HG03575 (cell line): ENCODE measurements at regions not wholly inside any gene's neighbourhood (a gene's known extent, or its start where the extent isn't known, plus 50 kb on each side); places are given as distances from the start of the nearest gene placed in this dataset.
"Not testable (repeated sequence)": the region's sequence is repeated elsewhere in the genome, so short reads cannot be mapped to it uniquely, and the experiment has no call there.

Experiments used
- ATAC-seq: cut with Tn5 transposase; IDR thresholded peaks from one replicate; pipeline ENCODE4 v1.9.1; 2021; ENCODE audit not compliant: unreplicated experiment, insufficient number of reproducible peaks, low FRiP score; ENCODE audit errors: extremely low read depth

- ATAC-seq, result no peak
These were observed 1972.6 kb downstream of the ARAP2 start for GRCh38 chr4:34271479-34272355.

GRCh38 chr4:34279011-34279410 is 1965.3 kb downstream of the ARAP2 start:
- ATAC-seq, result no peak

GRCh38 chr4:34280131-34280530 is 1964.2 kb downstream of the ARAP2 start:
- no peak for ATAC-seq

- ATAC-seq, result no peak
These were observed 1962.5 kb downstream of the ARAP2 start for GRCh38 chr4:34281826-34282225.

GRCh38 chr4:34289489-34289888 is 1954.8 kb downstream of the ARAP2 start:
- ATAC-seq, result no peak

- no peak for ATAC-seq
These were observed 1954.4 kb downstream of the ARAP2 start for GRCh38 chr4:34289962-34290361.

- ATAC-seq, result no peak
These were observed 1950.9 kb downstream of the ARAP2 start for GRCh38 chr4:34293459-34293858.

DNA sequence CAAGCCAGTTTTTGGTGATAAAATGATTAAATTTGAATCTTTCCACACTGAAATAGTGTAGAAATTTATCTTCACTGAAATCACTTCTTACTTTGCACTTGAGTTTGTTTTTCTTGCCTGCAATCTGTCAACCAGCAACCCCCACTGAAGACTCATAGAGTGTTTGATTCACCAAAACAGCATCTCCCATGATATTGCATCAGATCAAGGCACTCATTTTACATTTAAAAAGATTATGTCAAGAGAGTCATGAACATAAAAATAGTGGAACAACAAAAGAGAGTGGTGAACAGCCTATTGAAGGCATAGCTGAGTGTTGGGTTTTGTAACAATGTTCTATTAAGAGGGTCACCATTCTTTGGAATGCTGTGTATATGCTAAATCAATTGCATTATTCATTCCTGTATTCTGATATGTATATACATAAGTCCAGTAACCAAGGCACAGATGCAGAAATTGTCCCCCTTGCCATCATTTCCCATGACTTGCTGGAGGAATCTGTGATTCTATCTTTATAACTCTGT is 1934.9 kb downstream of the ARAP2 start:
- ATAC-seq, result no peak

DNA sequence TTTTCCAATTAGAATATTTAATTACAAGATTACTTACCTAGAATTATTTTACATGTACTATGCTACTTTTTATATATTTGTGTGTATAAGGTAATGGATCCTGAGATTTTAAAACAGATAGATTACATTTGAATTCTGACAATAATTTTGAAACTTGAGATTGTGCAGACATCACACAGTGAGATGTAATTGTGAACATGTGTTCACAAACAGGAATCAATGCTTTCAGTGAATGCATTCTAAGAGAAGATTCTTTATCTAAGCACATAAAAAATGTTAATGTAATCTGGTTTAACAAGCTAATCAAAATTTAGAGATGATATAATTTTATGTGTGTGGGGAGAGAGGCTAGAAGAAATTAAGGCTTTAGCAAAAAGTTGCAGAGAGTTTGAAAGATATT is 1925.5 kb downstream of the ARAP2 start:
- no peak for ATAC-seq

DNA sequence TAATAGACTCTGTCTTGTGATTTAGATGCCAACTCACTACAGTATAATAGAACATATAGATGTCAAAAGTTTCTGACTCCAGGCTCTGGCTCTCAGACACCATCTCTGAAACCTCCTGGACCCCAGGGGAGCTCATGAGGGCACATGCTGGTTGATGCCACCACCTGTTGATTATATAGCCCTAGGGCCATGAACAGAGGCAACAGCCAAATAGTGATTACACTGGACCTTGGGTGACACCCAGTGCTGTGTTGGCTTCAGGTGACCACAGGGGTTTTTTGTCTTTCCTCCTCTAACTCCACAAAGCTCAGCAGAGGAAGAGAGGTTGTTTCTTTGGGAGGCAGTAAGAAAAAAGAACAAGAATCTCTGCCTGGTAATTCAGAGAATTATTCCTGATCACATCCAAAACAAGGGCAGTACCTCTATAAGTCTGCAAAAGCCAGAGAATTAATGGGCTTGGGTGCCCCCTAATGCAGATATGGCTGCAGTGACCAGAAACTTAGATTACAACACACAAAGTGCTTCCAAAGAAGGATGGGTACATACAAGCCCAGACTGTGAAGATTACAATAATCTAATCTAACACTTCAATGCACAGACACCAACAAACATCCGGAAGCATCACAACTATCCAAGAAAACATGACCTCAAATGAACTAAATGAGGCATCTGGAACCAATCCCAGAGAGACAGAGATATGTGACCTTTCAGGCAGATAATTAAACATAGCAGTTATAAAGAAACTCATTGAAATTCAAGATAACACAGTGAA is 1920.6 kb downstream of the ARAP2 start:
- ATAC-seq, result no peak

GRCh38 chr4:34328939-34329338 is 1915.4 kb downstream of the ARAP2 start:
- no peak for ATAC-seq

DNA sequence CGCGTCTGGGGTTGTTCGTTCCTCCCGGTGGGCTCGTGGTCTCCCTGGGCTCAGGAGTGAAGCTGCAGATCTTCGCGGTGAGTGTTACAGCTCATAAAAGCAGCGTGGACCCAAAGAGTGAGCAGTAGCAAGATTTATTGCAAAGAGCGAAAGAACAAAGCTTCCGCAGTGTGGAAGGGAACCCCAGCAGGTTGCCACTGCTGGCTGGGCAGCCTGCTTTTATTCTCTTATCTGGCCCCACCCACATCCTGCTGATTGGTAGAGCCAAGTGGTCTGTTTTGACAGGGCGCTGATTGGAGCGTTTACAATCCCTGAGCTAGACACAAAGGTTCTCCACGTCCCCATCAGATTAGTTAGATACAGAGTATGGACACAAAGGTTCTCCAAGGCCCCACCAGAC is 1909.2 kb downstream of the ARAP2 start:
- not testable (repeated sequence) for ATAC-seq

GRCh38 chr4:34335556-34335955 is 1908.8 kb downstream of the ARAP2 start:
- ATAC-seq, result not testable (repeated sequence)

DNA sequence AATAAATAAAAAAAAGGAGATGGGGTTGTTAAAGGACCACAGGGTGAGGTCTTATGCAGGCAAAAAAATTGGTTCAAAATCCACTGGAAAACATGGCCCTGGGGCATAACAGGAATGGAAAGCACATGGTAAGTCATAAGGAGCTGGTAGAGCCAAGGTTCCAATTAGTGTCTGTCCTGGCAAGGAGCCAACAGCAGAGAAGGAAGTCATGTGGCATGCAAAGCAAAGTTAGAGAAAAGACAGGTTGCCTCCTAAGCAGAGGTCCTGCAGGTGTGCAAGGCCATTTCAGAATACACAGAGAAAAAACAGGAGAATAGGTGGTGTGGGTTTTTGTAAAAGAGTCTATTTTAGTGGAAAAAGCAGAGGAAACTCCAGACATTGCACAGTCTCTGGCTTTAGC is 1881.7 kb downstream of the ARAP2 start:
- ATAC-seq, result no peak

DNA sequence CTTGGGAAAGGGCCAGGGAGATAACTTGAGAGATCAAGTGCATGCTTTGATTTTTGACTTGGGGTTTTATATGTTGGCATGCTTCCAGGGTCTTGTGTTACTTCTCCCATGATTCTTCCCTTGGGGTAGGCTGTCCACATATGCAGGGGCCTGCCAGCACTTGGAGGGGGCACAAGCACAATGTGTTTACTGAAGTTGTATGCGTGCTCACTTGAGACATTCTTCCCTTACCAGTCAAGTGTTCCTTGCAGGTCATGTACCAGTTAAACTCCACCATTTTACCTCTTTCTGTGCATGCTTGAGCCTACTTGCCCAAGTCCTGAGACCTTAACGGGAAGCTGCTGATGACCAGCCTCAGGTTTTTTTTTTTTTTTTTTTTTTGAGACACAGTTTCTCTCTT is 1880.5 kb downstream of the ARAP2 start:
- ATAC-seq, result no peak

DNA sequence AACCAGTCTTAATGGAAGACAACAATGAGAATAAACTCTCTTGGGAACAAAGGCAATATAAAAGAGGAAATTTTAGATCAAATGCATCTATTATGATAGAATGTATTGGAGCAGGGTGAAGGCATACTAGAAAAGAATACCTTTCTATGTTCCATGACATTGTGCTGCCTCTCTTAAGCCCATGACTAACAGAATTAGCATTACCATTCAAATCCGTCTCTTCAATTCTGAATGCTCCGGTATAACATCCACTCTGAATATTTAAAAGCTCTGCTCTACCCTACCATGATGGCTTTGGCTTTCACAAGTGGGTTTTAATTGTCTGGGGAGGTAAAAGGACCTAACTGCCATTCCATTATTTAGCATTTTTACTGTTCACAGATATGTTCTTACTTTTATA is 1878.4 kb downstream of the ARAP2 start:
- no peak for ATAC-seq

GRCh38 chr4:34371676-34372075 is 1872.6 kb downstream of the ARAP2 start:
- ATAC-seq, result no peak

- ATAC-seq, result no peak
These were observed 1871.5 kb downstream of the ARAP2 start for GRCh38 chr4:34372815-34373214.

GRCh38 chr4:34373456-34373855 is 1870.9 kb downstream of the ARAP2 start:
- ATAC-seq, result no peak

DNA sequence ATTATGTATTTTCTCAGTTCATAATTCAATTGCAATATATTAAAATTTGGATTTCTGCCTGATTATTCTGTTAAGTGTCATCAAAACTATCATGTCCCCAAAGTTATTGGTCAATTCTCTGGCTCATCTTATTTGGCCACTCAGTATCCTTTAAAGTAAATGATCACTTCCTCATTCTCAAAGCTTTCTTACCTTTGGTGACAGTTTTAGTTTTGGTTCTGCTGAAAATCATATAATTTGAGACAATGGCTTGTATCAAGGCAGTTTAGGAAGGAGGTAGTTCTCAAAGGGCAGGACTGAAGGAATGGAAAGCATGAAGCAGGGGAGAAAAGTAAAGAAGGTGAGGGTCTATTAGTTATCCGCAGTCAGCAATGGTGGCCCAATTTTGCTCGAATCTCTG is 1832.1 kb downstream of the ARAP2 start:
- ATAC-seq, result no peak
